ENCODE measurements at regions not wholly inside any gene's neighbourhood (a gene's known extent, or its start where the extent isn't known, plus 50 kb on each side); places are given as distances from the start of the nearest gene placed in this dataset.

DNA sequence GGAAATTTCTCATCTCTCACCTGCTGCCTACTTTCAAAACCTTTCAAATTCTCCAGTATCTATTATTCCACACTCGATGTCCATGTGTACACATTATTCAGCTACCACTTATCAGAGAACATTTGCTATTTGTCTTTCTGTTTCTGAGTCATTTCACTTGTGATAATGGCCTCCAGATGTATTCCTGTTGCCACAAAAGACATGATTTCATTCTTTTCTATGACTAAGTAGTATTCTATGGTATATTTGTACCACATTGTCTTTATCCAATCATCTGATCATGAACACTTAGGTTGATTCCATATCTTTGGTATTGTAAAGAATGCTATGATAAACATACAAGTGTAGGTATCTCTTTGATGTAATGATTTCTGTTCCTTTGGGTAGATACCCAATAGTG, 310.1 kb upstream of the SPOCK3 start:
- TF ChIP-seq POLR2A (IDR thresholded peaks at IDR 0.05; ENCODE audit: low read length) (no peak), GATA1 (IDR thresholded peaks at IDR 0.05; ENCODE audit: low read depth, low read length) (no peak)

Data from erythroblast (primary cell).